ENCODE measurements at regions not wholly inside any gene's neighbourhood (a gene's known extent, or its start where the extent isn't known, plus 50 kb on each side); places are given as distances from the start of the nearest gene placed in this dataset.
"Not testable (repeated sequence)": the region's sequence is repeated elsewhere in the genome, so short reads cannot be mapped to it uniquely, and the experiment has no call there.

- no peaks in the 10 kb centered on the region for H3K36me3 ChIP-seq
- H3K4me3 ChIP-seq (replicated peaks in 1 of 3) = no peak overlapping the region
- intact Hi-C loops (cut with DNase I) = no loop called here
- no peak overlapping the region for H3K27ac ChIP-seq
- WGBS, 2 donors = 84% methylated on average over 3 of the region's 3 CpGs
- no peaks in the 10 kb centered on the region for H3K4me1 ChIP-seq
- TF ChIP-seq CTCF (IDR thresholded peaks at IDR 0.05) (no peak), POLR2A (IDR thresholded peaks at IDR 0.05) (no peak)
- no peaks in the 10 kb centered on the region for H3K27me3 ChIP-seq
- DNase-seq = no peak
- H3K9me3 ChIP-seq = no peaks in the 10 kb centered on the region
Observed at GRCh38 chr2:183825710-183826109, 701.5 kb downstream of the NUP35 start.

GRCh38 chr2:183829931-183830330 lies 705.7 kb downstream of the NUP35 start:
- WGBS, 2 donors = 89 to 95% methylated on average over 2 of the region's 2 CpGs

GRCh38 chr2:183837157-183837556 lies 712.9 kb downstream of the NUP35 start:
- no peaks in the 10 kb centered on the region for H3K27me3 ChIP-seq
- no peak overlapping the region for H3K4me3 ChIP-seq (replicated peaks in 1 of 3)
- H3K4me1 ChIP-seq = no peaks in the 10 kb centered on the region
- TF ChIP-seq POLR2A (IDR thresholded peaks at IDR 0.05) = no peak
- no peak for TF ChIP-seq CTCF (IDR thresholded peaks at IDR 0.05)
- no peaks in the 10 kb centered on the region for H3K36me3 ChIP-seq
- DNase-seq = no peak
- H3K9me3 ChIP-seq = no peaks in the 10 kb centered on the region
- intact Hi-C loops (cut with DNase I) = no loop called here
- 75 to 83% methylated on average over 2 of the region's 2 CpGs for WGBS, 2 donors
- H3K27ac ChIP-seq = no peak overlapping the region

More at GRCh38 chr2:183829931-183830330, 705.7 kb downstream of the NUP35 start:
- no peak for DNase-seq
- H3K4me3 ChIP-seq (replicated peaks in 1 of 3) = no peak overlapping the region
- no peak overlapping the region for H3K27ac ChIP-seq
- TF ChIP-seq POLR2A (IDR thresholded peaks at IDR 0.05) = no peak
- no peak for TF ChIP-seq CTCF (IDR thresholded peaks at IDR 0.05)
- H3K36me3 ChIP-seq = no peaks in the 10 kb centered on the region
- H3K27me3 ChIP-seq = no peaks in the 10 kb centered on the region
- H3K4me1 ChIP-seq = no peaks in the 10 kb centered on the region
- no peaks in the 10 kb centered on the region for H3K9me3 ChIP-seq
- intact Hi-C loops (cut with DNase I) = no loop called here

- Histone ChIP-seq H3K27me3 (no peaks in the 10 kb centered on the region), H3K36me3 (no peaks in the 10 kb centered on the region), H3K4me3 (replicated peaks in 1 of 3) (no peak overlapping the region), H3K9me3 (no peaks in the 10 kb centered on the region), H3K27ac (no peak overlapping the region), H3K4me1 (no peaks in the 10 kb centered on the region)
- WGBS, 2 donors = 93 to 94% methylated on average over 5 of the region's 5 CpGs
- no peak for TF ChIP-seq POLR2A (IDR thresholded peaks at IDR 0.05)
- TF ChIP-seq CTCF (IDR thresholded peaks at IDR 0.05) = no peak
- no peak for DNase-seq
- intact Hi-C loops (cut with DNase I) = no loop called here
Observed at GRCh38 chr2:183838295-183838694, 714.1 kb downstream of the NUP35 start.

- intact Hi-C loops (cut with DNase I) = no loop called here
- TF ChIP-seq CTCF (IDR thresholded peaks at IDR 0.05) (no peak), POLR2A (IDR thresholded peaks at IDR 0.05) (no peak)
- no peak for DNase-seq
- no peaks in the 10 kb centered on the region for H3K27me3 ChIP-seq
- WGBS, 2 donors = 71 to 75% methylated on average over 2 to 4 of the region's 4 CpGs
- H3K9me3 ChIP-seq = no peaks in the 10 kb centered on the region
- no peaks in the 10 kb centered on the region for H3K36me3 ChIP-seq
- no peak overlapping the region for H3K4me3 ChIP-seq (replicated peaks in 1 of 3)
- H3K4me1 ChIP-seq = no peaks in the 10 kb centered on the region
- no peak overlapping the region for H3K27ac ChIP-seq
Observed at GRCh38 chr2:183840061-183840584, 715.9 kb downstream of the NUP35 start.

GRCh38 chr2:183849826-183850225 lies 725.6 kb downstream of the NUP35 start:
- H3K27me3 ChIP-seq; H3K27ac ChIP-seq; H3K36me3 ChIP-seq; intact Hi-C loops (cut with DNase I); DNase-seq; H3K4me3 ChIP-seq (replicated peaks in 1 of 3); H3K4me1 ChIP-seq; H3K9me3 ChIP-seq: not testable (repeated sequence)
- WGBS, 2 donors = 69 to 82% methylated on average over 10 of the region's 11 CpGs

All from thyroid gland (tissue), 4 donors.